Caco-2 (cell line): ENCODE measurements at regions not wholly inside any gene's neighbourhood (a gene's known extent, or its start where the extent isn't known, plus 50 kb on each side); places are given as distances from the start of the nearest gene placed in this dataset.

Experiments used
- BruUV-seq: library from RNA; stranded (reverse); fragments of 400-500 nt; replicated peaks from 2 replicates; lab custom pipeline; 2021; lab: Mats Ljungman, UMichigan
- CTCF ChIA-PET: fragments of 300-600 bp; sonication (Branson Sonifier 250); formaldehyde crosslinking; loops from one replicate; lab custom pipeline; 2022; ENCODE audit warnings: antibody characterized with exemption; lab: Charles Lee
- POLR2A ChIA-PET: fragments of 300-600 bp; sonication (Branson Sonifier 250); formaldehyde crosslinking; loops from one replicate; lab custom pipeline; 2022; ENCODE audit warnings: antibody characterized with exemption; lab: Charles Lee
- DNase-seq, 2 experiments: peaks; one replicate each; pipeline versions ENCODE4 v3.0.0 to v3.0.0-alpha.2; 2020 to 2022
- H3K27me3 ChIP-seq: replicated peaks from 2 replicates; pipeline ENCODE4 v1.6.0; 2011; ENCODE audit warnings: low read length; ENCODE audit not compliant: control insufficient read depth, insufficient read depth
- H3K36me3 ChIP-seq: 2 replicates; pipeline ENCODE4 v1.5.1; 2011; ENCODE audit warnings: low read length; ENCODE audit not compliant: control insufficient read depth, insufficient read depth
- H3K4me1 ChIP-seq: fragments of 250-450 bp; sonication (Bioruptor Pico); 2 replicates; pipeline ENCODE4 v1.5.1; 2020; ENCODE audit warnings: mild to moderate bottlenecking
- H3K4me3 ChIP-seq: 2 replicates; pipeline ENCODE4 v1.5.1; 2011; ENCODE audit warnings: low read depth, mild to moderate bottlenecking, control low read depth, low read length
- H3K9me3 ChIP-seq: fragments of 250-450 bp; sonication (Bioruptor Pico); 2 replicates; pipeline ENCODE4 v1.5.1; 2020; ENCODE audit warnings: mild to moderate bottlenecking, moderate library complexity
- H3K27ac Mint-ChIP-seq: one replicate; pipeline ENCODE4 v1.8.0; 2022; ENCODE audit warnings: mixed read lengths; ENCODE audit not compliant: unreplicated experiment
- H3K27me3 Mint-ChIP-seq: one replicate; pipeline ENCODE4 v1.8.0; 2022; ENCODE audit warnings: mixed read lengths; ENCODE audit not compliant: insufficient read depth, unreplicated experiment
- H3K36me3 Mint-ChIP-seq: one replicate; pipeline ENCODE4 v1.8.0; 2022; ENCODE audit warnings: mild to moderate bottlenecking, mixed read lengths; ENCODE audit not compliant: insufficient read depth, unreplicated experiment
- H3K4me1 Mint-ChIP-seq: one replicate; pipeline ENCODE4 v1.8.0; 2022; ENCODE audit warnings: low read depth, mixed read lengths; ENCODE audit not compliant: unreplicated experiment
- H3K4me3 Mint-ChIP-seq: one replicate; pipeline ENCODE4 v1.8.0; 2022; ENCODE audit warnings: mild to moderate bottlenecking, moderate library complexity, mixed read lengths; ENCODE audit not compliant: unreplicated experiment
- H3K9me3 Mint-ChIP-seq: one replicate; pipeline ENCODE4 v1.8.0; 2022; ENCODE audit warnings: mixed read lengths; ENCODE audit not compliant: unreplicated experiment
- CTCF ChIP-seq, 2 experiments: fragments of 200-600 bp in 1 of 2; IDR thresholded peaks; 1 replicate in 1 of 2; 2 replicates in 1 of 2; pipeline versions ENCODE4 v1.5.1 to v1.8.0; 2011 to 2022; ENCODE audit warnings: antibody characterized with exemption in 1 of 2, control low read depth in 1 of 2, inconsistent platforms in 1 of 2, low read depth in 1 of 2, low read length in 1 of 2, mild to moderate bottlenecking in 1 of 2, moderate library complexity in 1 of 2; ENCODE audit not compliant: insufficient read depth in 1 of 2, severe bottlenecking in 1 of 2, unreplicated experiment in 1 of 2
- intact Hi-C: fragments of 100-400 bp; cut with micrococcal nuclease; formaldehyde crosslinking; loops from one replicate; pipeline ENCODE4 v1.10.0; 2022; ENCODE audit not compliant: unreplicated experiment

GRCh38 chr12:87796961-87797516, 232.2 kb downstream of the C12orf50 start:
- intact Hi-C loops = no loop called here
- no peaks in the 10 kb centered on the region for H3K4me1 Mint-ChIP-seq
- Histone ChIP-seq H3K4me3 (no peak overlapping the region), H3K36me3 (no peaks in the 10 kb centered on the region), H3K27me3 (no peaks in the 10 kb centered on the region), H3K4me1 (no peaks in the 10 kb centered on the region), H3K9me3 (no peaks in the 10 kb centered on the region)
- H3K36me3 Mint-ChIP-seq = no peaks in the 10 kb centered on the region
- no peak for DNase-seq
- BruUV-seq = no TSS peak
- TF ChIP-seq CTCF (IDR thresholded peaks at IDR 0.05; ENCODE audit: insufficient read depth in 1 of 2, low read depth in 1 of 2, low read length in 1 of 2, severe bottlenecking in 1 of 2, unreplicated experiment in 1 of 2) = no peak
- H3K9me3 Mint-ChIP-seq = no peaks in the 10 kb centered on the region
- CTCF ChIA-PET = no interaction called here
- H3K27me3 Mint-ChIP-seq = no peaks in the 10 kb centered on the region
- H3K4me3 Mint-ChIP-seq = no peak overlapping the region
- POLR2A ChIA-PET = no interaction called here
- H3K27ac Mint-ChIP-seq = no peak overlapping the region

- TF ChIP-seq CTCF (IDR thresholded peaks at IDR 0.05; ENCODE audit: insufficient read depth in 1 of 2, low read depth in 1 of 2, low read length in 1 of 2, severe bottlenecking in 1 of 2, unreplicated experiment in 1 of 2) = no peak
- ChIA-PET POLR2A (no interaction called here), CTCF (no interaction called here)
- no TSS peak for BruUV-seq
- Histone ChIP-seq H3K9me3 (no peaks in the 10 kb centered on the region), H3K4me1 (no peaks in the 10 kb centered on the region), H3K27me3 (no peaks in the 10 kb centered on the region), H3K36me3 (no peaks in the 10 kb centered on the region), H3K4me3 (no peak overlapping the region)
- Mint-ChIP-seq H3K36me3 (no peaks in the 10 kb centered on the region), H3K4me1 (no peaks in the 10 kb centered on the region), H3K27me3 (no peaks in the 10 kb centered on the region), H3K4me3 (no peak overlapping the region), H3K27ac (no peak overlapping the region), H3K9me3 (no peaks in the 10 kb centered on the region)
- intact Hi-C loops = no loop called here
- DNase-seq = no peak
These were observed 233.6 kb downstream of the C12orf50 start for GRCh38 chr12:87795555-87795954.

GRCh38 chr12:87794854-87795253, 234.3 kb downstream of the C12orf50 start:
- Histone ChIP-seq H3K4me1 (no peaks in the 10 kb centered on the region), H3K27me3 (no peaks in the 10 kb centered on the region), H3K36me3 (no peaks in the 10 kb centered on the region), H3K9me3 (no peaks in the 10 kb centered on the region), H3K4me3 (no peak overlapping the region)
- Mint-ChIP-seq H3K36me3 (no peaks in the 10 kb centered on the region), H3K4me3 (no peak overlapping the region), H3K4me1 (no peaks in the 10 kb centered on the region), H3K9me3 (no peaks in the 10 kb centered on the region), H3K27me3 (no peaks in the 10 kb centered on the region), H3K27ac (no peak overlapping the region)
- no peak for TF ChIP-seq CTCF (IDR thresholded peaks at IDR 0.05; ENCODE audit: insufficient read depth in 1 of 2, low read depth in 1 of 2, low read length in 1 of 2, severe bottlenecking in 1 of 2, unreplicated experiment in 1 of 2)
- intact Hi-C loops = no loop called here
- DNase-seq = no peak
- no TSS peak for BruUV-seq
- CTCF ChIA-PET = no interaction called here
- POLR2A ChIA-PET = no interaction called here
